MM.1S (cell line): ENCODE measurements at regions not wholly inside any gene's neighbourhood (a gene's known extent, or its start where the extent isn't known, plus 50 kb on each side); places are given as distances from the start of the nearest gene placed in this dataset.

Experiments
- EZH2 ChIP-seq: fragments of 300-600 bp; sonication (generic); optimal IDR thresholded peaks from 2 replicates; pipeline ENCODE3; 2017; ENCODE audit warnings: low read depth, mild to moderate bottlenecking, antibody characterized with exemption, low read length, mixed read lengths
- TF ChIP-seq, protein P1 (sequence below): fragments of 300-600 bp; sonication (generic); IDR thresholded peaks from 2 replicates; pipeline ENCODE4 v1.5.1; 2016; ENCODE audit warnings: antibody characterized with exemption, low read length, mixed read lengths

DNA sequence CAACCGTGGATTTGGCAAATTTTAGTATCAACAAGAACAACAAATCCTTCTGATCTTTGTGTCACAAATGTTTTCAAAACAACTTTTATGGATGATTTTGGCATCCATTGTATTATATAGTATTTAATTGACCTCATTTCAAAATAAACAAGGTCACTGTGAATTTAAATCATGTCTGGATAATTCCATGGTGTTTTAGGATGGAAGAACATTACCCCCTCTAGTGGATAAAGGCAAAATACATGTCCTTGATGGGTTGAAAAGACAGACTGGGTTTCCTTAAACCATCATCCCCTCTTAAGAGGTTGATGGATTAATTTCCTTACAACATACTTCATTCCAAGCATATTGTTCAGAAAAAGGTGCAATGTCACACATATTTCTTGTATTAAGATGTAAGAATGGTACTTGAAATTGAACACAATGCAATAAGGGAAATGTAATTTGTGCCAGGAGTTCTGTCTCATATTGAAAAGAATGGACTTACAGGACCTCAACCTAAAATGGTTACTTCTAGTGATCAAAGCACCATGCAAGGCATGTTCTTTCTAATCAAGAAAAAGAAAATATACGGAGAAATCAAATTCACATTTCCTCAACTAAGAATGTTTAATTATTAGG is 352.0 kb downstream of the BCAT1 start:
- TF ChIP-seq, protein P1, sequence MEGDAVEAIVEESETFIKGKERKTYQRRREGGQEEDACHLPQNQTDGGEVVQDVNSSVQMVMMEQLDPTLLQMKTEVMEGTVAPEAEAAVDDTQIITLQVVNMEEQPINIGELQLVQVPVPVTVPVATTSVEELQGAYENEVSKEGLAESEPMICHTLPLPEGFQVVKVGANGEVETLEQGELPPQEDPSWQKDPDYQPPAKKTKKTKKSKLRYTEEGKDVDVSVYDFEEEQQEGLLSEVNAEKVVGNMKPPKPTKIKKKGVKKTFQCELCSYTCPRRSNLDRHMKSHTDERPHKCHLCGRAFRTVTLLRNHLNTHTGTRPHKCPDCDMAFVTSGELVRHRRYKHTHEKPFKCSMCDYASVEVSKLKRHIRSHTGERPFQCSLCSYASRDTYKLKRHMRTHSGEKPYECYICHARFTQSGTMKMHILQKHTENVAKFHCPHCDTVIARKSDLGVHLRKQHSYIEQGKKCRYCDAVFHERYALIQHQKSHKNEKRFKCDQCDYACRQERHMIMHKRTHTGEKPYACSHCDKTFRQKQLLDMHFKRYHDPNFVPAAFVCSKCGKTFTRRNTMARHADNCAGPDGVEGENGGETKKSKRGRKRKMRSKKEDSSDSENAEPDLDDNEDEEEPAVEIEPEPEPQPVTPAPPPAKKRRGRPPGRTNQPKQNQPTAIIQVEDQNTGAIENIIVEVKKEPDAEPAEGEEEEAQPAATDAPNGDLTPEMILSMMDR = peak; percentile 67
- TF ChIP-seq EZH2 = no peak
